ENCODE measurements at regions not wholly inside any gene's neighbourhood (a gene's known extent, or its start where the extent isn't known, plus 50 kb on each side); places are given as distances from the start of the nearest gene placed in this dataset.

GRCh38 chr5:93644760-93645159, 61.7 kb downstream of the NR2F1 start:
- DNase-seq (ENCODE audit: extremely low read depth, low read depth) = no peak
- TF ChIP-seq CTCF (IDR thresholded peaks at IDR 0.05; ENCODE audit: low read depth, low read length) = no peak
